GM06990 (cell line): ENCODE measurements at regions not wholly inside any gene's neighbourhood (a gene's known extent, or its start where the extent isn't known, plus 50 kb on each side); places are given as distances from the start of the nearest gene placed in this dataset.
A peak's percentile ranks its signal among the peaks of the same experiment; 100 is the strongest.

Experiments used
- DNase-seq: peaks from one replicate; pipeline ENCODE4 v3.0.0-alpha.2; 2011; ENCODE audit not compliant: insufficient read length; ENCODE audit errors: extremely low read depth
- H3K27me3 ChIP-seq: replicated peaks from 2 replicates; pipeline ENCODE4 v1.6.0; 2011; ENCODE audit warnings: low read length; ENCODE audit not compliant: control insufficient read depth, insufficient read depth
- H3K36me3 ChIP-seq: 2 replicates; pipeline ENCODE4 v1.5.1; 2011; ENCODE audit warnings: low read length; ENCODE audit not compliant: control insufficient read depth, insufficient read depth
- H3K4me3 ChIP-seq: replicated peaks from 2 replicates; pipeline ENCODE4 v1.5.1; 2011; ENCODE audit warnings: low read depth, mild to moderate bottlenecking, control low read depth, low read length
- TF ChIP-seq, protein P1 (sequence below): IDR thresholded peaks from 2 replicates; pipeline ENCODE4 v1.5.1; 2011; ENCODE audit warnings: low read length, control low read depth, mild to moderate bottlenecking, inconsistent platforms; ENCODE audit not compliant: insufficient read depth, poor library complexity, severe bottlenecking

DNA sequence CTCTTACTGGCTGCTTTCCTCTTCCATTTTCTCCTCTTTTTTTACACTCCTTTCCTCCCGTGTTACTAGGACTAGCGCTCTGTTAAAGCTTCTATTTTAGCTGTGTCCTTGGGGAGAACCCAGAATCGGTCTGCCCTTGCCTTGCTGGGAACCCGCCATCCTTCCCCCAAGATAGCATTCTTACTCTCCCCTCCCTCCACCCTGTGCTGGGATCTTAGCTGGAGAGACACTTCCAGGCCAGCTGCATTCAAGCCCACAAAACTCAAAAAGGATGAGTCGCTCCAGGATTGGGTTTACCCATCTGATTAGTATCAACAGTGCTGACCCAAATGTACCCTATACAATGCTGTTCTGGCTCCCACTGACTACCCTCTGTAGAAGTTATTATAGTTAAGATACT is 200.5 kb upstream of the ASIC2 start:
- TF ChIP-seq, protein P1, sequence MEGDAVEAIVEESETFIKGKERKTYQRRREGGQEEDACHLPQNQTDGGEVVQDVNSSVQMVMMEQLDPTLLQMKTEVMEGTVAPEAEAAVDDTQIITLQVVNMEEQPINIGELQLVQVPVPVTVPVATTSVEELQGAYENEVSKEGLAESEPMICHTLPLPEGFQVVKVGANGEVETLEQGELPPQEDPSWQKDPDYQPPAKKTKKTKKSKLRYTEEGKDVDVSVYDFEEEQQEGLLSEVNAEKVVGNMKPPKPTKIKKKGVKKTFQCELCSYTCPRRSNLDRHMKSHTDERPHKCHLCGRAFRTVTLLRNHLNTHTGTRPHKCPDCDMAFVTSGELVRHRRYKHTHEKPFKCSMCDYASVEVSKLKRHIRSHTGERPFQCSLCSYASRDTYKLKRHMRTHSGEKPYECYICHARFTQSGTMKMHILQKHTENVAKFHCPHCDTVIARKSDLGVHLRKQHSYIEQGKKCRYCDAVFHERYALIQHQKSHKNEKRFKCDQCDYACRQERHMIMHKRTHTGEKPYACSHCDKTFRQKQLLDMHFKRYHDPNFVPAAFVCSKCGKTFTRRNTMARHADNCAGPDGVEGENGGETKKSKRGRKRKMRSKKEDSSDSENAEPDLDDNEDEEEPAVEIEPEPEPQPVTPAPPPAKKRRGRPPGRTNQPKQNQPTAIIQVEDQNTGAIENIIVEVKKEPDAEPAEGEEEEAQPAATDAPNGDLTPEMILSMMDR: no peak
- H3K4me3 ChIP-seq: no peak overlapping the region
- H3K36me3 ChIP-seq: no peaks in the 10 kb centered on the region
- H3K27me3 ChIP-seq: no peaks in the 10 kb centered on the region
- DNase-seq: no peak

GRCh38 chr17:33494151-33494550 is 201.1 kb upstream of the ASIC2 start:
- Histone ChIP-seq H3K4me3 (no peak overlapping the region), H3K36me3 (no peaks in the 10 kb centered on the region), H3K27me3 (no peaks in the 10 kb centered on the region)
- DNase-seq: no peak
- TF ChIP-seq, protein P1: no peak

GRCh38 chr17:33497623-33498022 is 204.5 kb upstream of the ASIC2 start:
- TF ChIP-seq, protein P1: no peak

GRCh38 chr17:33498069-33498468 is 205.0 kb upstream of the ASIC2 start:
- DNase-seq: no peak
- Histone ChIP-seq H3K27me3 (no peaks in the 10 kb centered on the region), H3K4me3 (no peak overlapping the region), H3K36me3 (no peaks in the 10 kb centered on the region)
- TF ChIP-seq, protein P1: no peak

More at GRCh38 chr17:33497623-33498022, 204.5 kb upstream of the ASIC2 start:
- Histone ChIP-seq H3K4me3 (no peak overlapping the region), H3K36me3 (no peaks in the 10 kb centered on the region), H3K27me3 (no peaks in the 10 kb centered on the region)
- no peak for DNase-seq

DNA sequence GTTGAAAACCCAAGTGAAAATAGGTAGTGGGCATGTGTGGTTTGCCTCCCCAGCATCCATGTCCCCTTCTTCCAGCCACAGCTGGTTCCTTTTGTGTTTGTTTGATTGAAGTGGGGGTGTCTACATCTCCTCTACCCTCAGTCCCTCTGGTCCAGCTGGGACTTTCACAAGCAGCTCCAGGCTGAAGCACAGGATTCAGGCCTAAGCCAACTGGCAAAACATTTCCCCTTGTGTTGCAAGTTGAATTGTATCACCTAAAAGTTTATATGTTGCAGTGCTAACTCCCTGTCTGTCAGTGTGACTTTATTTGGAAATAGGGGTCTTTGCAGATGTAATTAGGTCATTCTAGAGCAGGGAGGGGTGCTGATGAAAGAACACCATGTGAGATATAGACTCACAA is 205.9 kb upstream of the ASIC2 start:
- Histone ChIP-seq H3K27me3 (no peaks in the 10 kb centered on the region), H3K4me3 (no peak overlapping the region), H3K36me3 (no peaks in the 10 kb centered on the region)
- no peak for DNase-seq
- TF ChIP-seq, protein P1: no peak

DNA sequence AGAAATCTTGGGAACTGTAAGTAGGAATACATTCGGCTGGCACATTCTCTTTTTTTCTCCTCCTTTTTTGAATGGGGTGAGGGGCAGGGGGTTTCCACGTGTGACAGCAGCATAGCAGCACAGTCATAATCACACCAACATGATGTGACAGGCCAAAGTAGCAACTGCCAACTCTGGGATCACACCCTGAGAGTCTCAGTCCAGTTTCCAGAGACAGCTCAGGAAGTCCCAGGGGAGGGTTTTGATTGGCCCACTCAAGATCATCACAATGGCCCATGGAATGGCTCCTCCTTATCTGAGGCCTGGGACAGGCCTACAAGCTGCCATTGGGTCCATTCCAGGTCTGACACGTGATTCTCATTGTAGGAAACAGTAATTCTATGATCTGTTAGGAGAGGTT is 207.1 kb upstream of the ASIC2 start:
- Histone ChIP-seq H3K36me3 (no peaks in the 10 kb centered on the region), H3K27me3 (no peaks in the 10 kb centered on the region), H3K4me3 (no peak overlapping the region)
- TF ChIP-seq, protein P1: no peak
- peak; percentile 18 for DNase-seq
